GM23338 (cell line): ENCODE measurements at regions not wholly inside any gene's neighbourhood (a gene's known extent, or its start where the extent isn't known, plus 50 kb on each side); places are given as distances from the start of the nearest gene placed in this dataset.

Experiments
- ATAC-seq: fragments of 200-7000 bp; cut with Tn5 transposase; 3 replicates; pipeline ENCODE4 v1.9.1; 2020
- DNase-seq: peaks from one replicate; pipeline ENCODE4 v3.0.0-alpha.2; 2015; ENCODE audit warnings: low spot score
- H2AFZ ChIP-seq: fragments of 200-600 bp; sonication (generic); 2 replicates; pipeline ENCODE4 v1.8.0; 2016; ENCODE audit warnings: antibody characterized with exemption, mild to moderate bottlenecking, moderate library complexity
- H3F3A ChIP-seq: fragments of 200-600 bp; sonication (generic); replicated peaks from 2 replicates; pipeline ENCODE4 v1.8.0; 2017; ENCODE audit warnings: antibody characterized with exemption, mixed run types, low read depth
- H3K27ac ChIP-seq: fragments of 200-600 bp; sonication (generic); 2 replicates; pipeline ENCODE4 v1.6.1; 2016; ENCODE audit warnings: low read depth
- H3K27me3 ChIP-seq: fragments of 200-600 bp; sonication (generic); 2 replicates; pipeline ENCODE4 v1.8.0; 2016; ENCODE audit warnings: mild to moderate bottlenecking, mixed run types, moderate library complexity; ENCODE audit not compliant: insufficient read depth
- H3K36me3 ChIP-seq: fragments of 200-600 bp; sonication (generic); 2 replicates; pipeline ENCODE4 v1.8.0; 2016; ENCODE audit warnings: mild to moderate bottlenecking; ENCODE audit not compliant: insufficient read depth
- H3K4me1 ChIP-seq: fragments of 200-600 bp; sonication (generic); 2 replicates; pipeline ENCODE4 v1.8.0; 2016; ENCODE audit warnings: mild to moderate bottlenecking, moderate library complexity; ENCODE audit not compliant: insufficient read depth
- H3K4me2 ChIP-seq: fragments of 200-600 bp; sonication (generic); 2 replicates; pipeline ENCODE4 v1.7.1; 2017; ENCODE audit warnings: mixed run types
- H3K4me3 ChIP-seq: fragments of 200-600 bp; sonication (generic); 2 replicates; pipeline ENCODE4 v1.6.1; 2016; ENCODE audit warnings: mixed run types
- H3K79me2 ChIP-seq: fragments of 200-600 bp; sonication (generic); replicated peaks from 2 replicates; pipeline ENCODE4 v1.8.0; 2017; ENCODE audit warnings: mild to moderate bottlenecking; ENCODE audit not compliant: insufficient read depth
- H3K9me2 ChIP-seq: fragments of 200-600 bp; sonication (generic); 2 replicates; pipeline ENCODE4 v1.8.0; 2017; ENCODE audit not compliant: insufficient read depth
- H4K20me1 ChIP-seq: fragments of 200-600 bp; sonication (generic); replicated peaks from 2 replicates; pipeline ENCODE4 v1.8.0; 2017; ENCODE audit warnings: mild to moderate bottlenecking; ENCODE audit not compliant: insufficient read depth
- H3K27ac Mint-ChIP-seq: 2 replicates; pipeline ENCODE4 v1.8.0; 2020; ENCODE audit warnings: inconsistent platforms, mild to moderate bottlenecking, moderate library complexity, mixed read lengths
- H3K27me3 Mint-ChIP-seq: 3 replicates; pipeline ENCODE4 v1.8.0; 2022; ENCODE audit warnings: low read depth, mild to moderate bottlenecking, moderate library complexity, mixed read lengths, inconsistent platforms; ENCODE audit not compliant: insufficient read depth, poor library complexity
- H3K36me3 Mint-ChIP-seq: 3 replicates; pipeline ENCODE4 v1.8.0; 2021; ENCODE audit warnings: low read depth, mild to moderate bottlenecking, inconsistent platforms, moderate library complexity, mixed read lengths
- H3K4me1 Mint-ChIP-seq: 3 replicates; pipeline ENCODE4 v1.8.0; 2020; ENCODE audit warnings: mild to moderate bottlenecking, inconsistent platforms, mixed read lengths
- H3K4me3 Mint-ChIP-seq: 3 replicates; pipeline ENCODE4 v1.8.0; 2021; ENCODE audit warnings: moderate library complexity, mild to moderate bottlenecking, inconsistent platforms, mixed read lengths
- H3K9me3 Mint-ChIP-seq: 3 replicates; pipeline ENCODE4 v1.8.0; 2020; ENCODE audit warnings: moderate library complexity, mild to moderate bottlenecking, inconsistent platforms, mixed read lengths
- CTCF ChIP-seq, 2 experiments: fragments of 200-600 bp in 1 of 2; sonication (generic) in 1 of 2; conservative IDR thresholded peaks; 2 replicates each; pipeline versions ENCODE4 v1.5.1 to v1.6.1; 2016 to 2017; ENCODE audit warnings: antibody characterized with exemption in 2 of 2, low read depth in 2 of 2, mild to moderate bottlenecking in 2 of 2, moderate library complexity in 1 of 2
- ETS1 ChIP-seq: IDR thresholded peaks from 2 replicates; pipeline ENCODE4 v1.6.1; 2016; ENCODE audit warnings: antibody characterized with exemption
- EZH2 ChIP-seq: fragments of 200-600 bp; sonication (generic); IDR thresholded peaks from one replicate; pipeline ENCODE4 v1.8.0; 2017; ENCODE audit warnings: antibody characterized with exemption, mild to moderate bottlenecking, low read depth; ENCODE audit not compliant: unreplicated experiment
- POLR2AphosphoS5 ChIP-seq: IDR thresholded peaks from 2 replicates; pipeline ENCODE4 v1.6.1; 2016; ENCODE audit warnings: antibody characterized with exemption, low read depth
- ZNF114 ChIP-seq: fragments of 250-450 bp; sonication (Bioruptor Pico); IDR thresholded peaks from 2 replicates; pipeline ENCODE4 v1.5.0; 2020; ENCODE audit warnings: mild to moderate bottlenecking, moderate library complexity
- ZNF331 ChIP-seq: fragments of 250-450 bp; sonication (Bioruptor Pico); IDR thresholded peaks from 2 replicates; pipeline ENCODE4 v1.5.0; 2020; ENCODE audit warnings: low read depth, mild to moderate bottlenecking, moderate library complexity

- no peak for TF ChIP-seq ETS1
- TF ChIP-seq EZH2, result no peak
- no peak for TF ChIP-seq CTCF (conservative IDR thresholded peaks at IDR 0.05; ENCODE audit: low read depth in 2 of 2)
- TF ChIP-seq POLR2AphosphoS5, result no peak
Observed at GRCh38 chr11:86186386-86186785, 58.2 kb upstream of the EED start (continued).

- H3K27me3 ChIP-seq, result no peaks in the 10 kb centered on the region
- Mint-ChIP-seq H3K27me3 (no peaks in the 10 kb centered on the region), H3K27ac (no peak overlapping the region), H3K36me3 (no peaks in the 10 kb centered on the region), H3K4me3 (no peak overlapping the region), H3K4me1 (no peaks in the 10 kb centered on the region), H3K9me3 (no peaks in the 10 kb centered on the region)
- H3K36me3 ChIP-seq, result no peaks in the 10 kb centered on the region
- ATAC-seq, result no peak
- TF ChIP-seq CTCF (conservative IDR thresholded peaks at IDR 0.05; ENCODE audit: low read depth in 2 of 2) (no peak), ZNF114 (no peak), ZNF331 (CRISPR knock-in tag) (no peak)
- H3K4me3 ChIP-seq, result no peak overlapping the region
- no peak overlapping the region for H3K4me2 ChIP-seq
- H3K9me2 ChIP-seq, result no peaks in the 10 kb centered on the region
- no peaks in the 10 kb centered on the region for H3K4me1 ChIP-seq
- H3F3A ChIP-seq, result no peaks in the 10 kb centered on the region
- no peaks in the 10 kb centered on the region for H3K79me2 ChIP-seq
- no peak overlapping the region for H2AFZ ChIP-seq
- no peaks in the 10 kb centered on the region for H4K20me1 ChIP-seq
- DNase-seq, result no peak
- no peak overlapping the region for H3K27ac ChIP-seq
Observed at GRCh38 chr11:86185381-86185750, 59.2 kb upstream of the EED start.

- Histone ChIP-seq H3F3A (no peaks in the 10 kb centered on the region), H3K27me3 (no peaks in the 10 kb centered on the region), H3K27ac (no peak overlapping the region), H3K36me3 (no peaks in the 10 kb centered on the region), H3K9me2 (no peaks in the 10 kb centered on the region), H2AFZ (no peak overlapping the region), H3K4me1 (no peaks in the 10 kb centered on the region), H3K4me2 (no peak overlapping the region), H4K20me1 (no peaks in the 10 kb centered on the region), H3K79me2 (no peaks in the 10 kb centered on the region), H3K4me3 (no peak overlapping the region)
- H3K36me3 Mint-ChIP-seq, result no peaks in the 10 kb centered on the region
- H3K4me3 Mint-ChIP-seq, result no peak overlapping the region
- H3K4me1 Mint-ChIP-seq, result no peaks in the 10 kb centered on the region
- ATAC-seq, result no peak
- no peaks in the 10 kb centered on the region for H3K27me3 Mint-ChIP-seq
- TF ChIP-seq EZH2, result no peak
- TF ChIP-seq CTCF (conservative IDR thresholded peaks at IDR 0.05; ENCODE audit: low read depth in 2 of 2), result no peak
- no peaks in the 10 kb centered on the region for H3K9me3 Mint-ChIP-seq
- no peak overlapping the region for H3K27ac Mint-ChIP-seq
- no peak for DNase-seq
Observed at GRCh38 chr11:86184728-86185380, 59.7 kb upstream of the EED start.
